Neural cell (in vitro differentiated cells): ENCODE measurements at regions not wholly inside any gene's neighbourhood (a gene's known extent, or its start where the extent isn't known, plus 50 kb on each side); places are given as distances from the start of the nearest gene placed in this dataset.
"Not testable (repeated sequence)": the region's sequence is repeated elsewhere in the genome, so short reads cannot be mapped to it uniquely, and the experiment has no call there.

Experiments used
- EZH2 ChIP-seq: fragments of 200-600, 300-800 bp; shearing (Covaris generic), sonication (generic); IDR thresholded peaks from 2 replicates; pipeline ENCODE4 v1.6.1; 2014; ENCODE audit warnings: antibody characterized with exemption, low read length, borderline replicate concordance, mild to moderate bottlenecking; ENCODE audit not compliant: insufficient read depth, poor library complexity, severe bottlenecking
- POLR2AphosphoS5 ChIP-seq: IDR thresholded peaks from 2 replicates; pipeline ENCODE4 v1.6.1; 2012
- TF ChIP-seq, protein P1 (sequence below): fragments of 450-650 bp; IDR thresholded peaks from 2 replicates; pipeline ENCODE4 v1.5.1; 2014; ENCODE audit warnings: antibody characterized with exemption, mild to moderate bottlenecking, moderate library complexity; ENCODE audit not compliant: poor library complexity, severe bottlenecking
- TF ChIP-seq, protein P2 (sequence below): IDR thresholded peaks from 2 replicates; pipeline ENCODE4 v1.6.1; 2012; ENCODE audit warnings: borderline replicate concordance

DNA sequence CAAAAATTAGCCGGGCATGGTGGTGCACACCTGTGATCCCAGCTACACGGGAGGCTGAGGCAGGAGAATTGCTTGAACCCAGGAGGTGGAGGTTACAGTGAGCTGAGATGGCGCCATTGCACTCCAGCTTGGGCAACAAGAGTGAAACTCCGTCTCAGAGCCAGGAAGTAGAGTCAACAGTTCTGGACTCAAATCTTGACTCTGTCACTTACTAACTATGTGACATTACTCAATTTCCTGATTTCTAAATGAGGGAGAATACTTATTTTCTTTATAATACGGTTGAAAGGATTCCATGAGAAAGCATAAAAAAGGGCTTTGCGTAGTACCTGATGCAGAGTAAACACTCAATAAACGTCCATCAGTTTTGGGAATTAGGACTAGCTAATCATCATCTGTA lies 350.7 kb downstream of the SHQ1 start:
- TF ChIP-seq, protein P1, sequence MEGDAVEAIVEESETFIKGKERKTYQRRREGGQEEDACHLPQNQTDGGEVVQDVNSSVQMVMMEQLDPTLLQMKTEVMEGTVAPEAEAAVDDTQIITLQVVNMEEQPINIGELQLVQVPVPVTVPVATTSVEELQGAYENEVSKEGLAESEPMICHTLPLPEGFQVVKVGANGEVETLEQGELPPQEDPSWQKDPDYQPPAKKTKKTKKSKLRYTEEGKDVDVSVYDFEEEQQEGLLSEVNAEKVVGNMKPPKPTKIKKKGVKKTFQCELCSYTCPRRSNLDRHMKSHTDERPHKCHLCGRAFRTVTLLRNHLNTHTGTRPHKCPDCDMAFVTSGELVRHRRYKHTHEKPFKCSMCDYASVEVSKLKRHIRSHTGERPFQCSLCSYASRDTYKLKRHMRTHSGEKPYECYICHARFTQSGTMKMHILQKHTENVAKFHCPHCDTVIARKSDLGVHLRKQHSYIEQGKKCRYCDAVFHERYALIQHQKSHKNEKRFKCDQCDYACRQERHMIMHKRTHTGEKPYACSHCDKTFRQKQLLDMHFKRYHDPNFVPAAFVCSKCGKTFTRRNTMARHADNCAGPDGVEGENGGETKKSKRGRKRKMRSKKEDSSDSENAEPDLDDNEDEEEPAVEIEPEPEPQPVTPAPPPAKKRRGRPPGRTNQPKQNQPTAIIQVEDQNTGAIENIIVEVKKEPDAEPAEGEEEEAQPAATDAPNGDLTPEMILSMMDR: not testable (repeated sequence)
- not testable (repeated sequence) for TF ChIP-seq EZH2, POLR2AphosphoS5
- TF ChIP-seq, protein P2, sequence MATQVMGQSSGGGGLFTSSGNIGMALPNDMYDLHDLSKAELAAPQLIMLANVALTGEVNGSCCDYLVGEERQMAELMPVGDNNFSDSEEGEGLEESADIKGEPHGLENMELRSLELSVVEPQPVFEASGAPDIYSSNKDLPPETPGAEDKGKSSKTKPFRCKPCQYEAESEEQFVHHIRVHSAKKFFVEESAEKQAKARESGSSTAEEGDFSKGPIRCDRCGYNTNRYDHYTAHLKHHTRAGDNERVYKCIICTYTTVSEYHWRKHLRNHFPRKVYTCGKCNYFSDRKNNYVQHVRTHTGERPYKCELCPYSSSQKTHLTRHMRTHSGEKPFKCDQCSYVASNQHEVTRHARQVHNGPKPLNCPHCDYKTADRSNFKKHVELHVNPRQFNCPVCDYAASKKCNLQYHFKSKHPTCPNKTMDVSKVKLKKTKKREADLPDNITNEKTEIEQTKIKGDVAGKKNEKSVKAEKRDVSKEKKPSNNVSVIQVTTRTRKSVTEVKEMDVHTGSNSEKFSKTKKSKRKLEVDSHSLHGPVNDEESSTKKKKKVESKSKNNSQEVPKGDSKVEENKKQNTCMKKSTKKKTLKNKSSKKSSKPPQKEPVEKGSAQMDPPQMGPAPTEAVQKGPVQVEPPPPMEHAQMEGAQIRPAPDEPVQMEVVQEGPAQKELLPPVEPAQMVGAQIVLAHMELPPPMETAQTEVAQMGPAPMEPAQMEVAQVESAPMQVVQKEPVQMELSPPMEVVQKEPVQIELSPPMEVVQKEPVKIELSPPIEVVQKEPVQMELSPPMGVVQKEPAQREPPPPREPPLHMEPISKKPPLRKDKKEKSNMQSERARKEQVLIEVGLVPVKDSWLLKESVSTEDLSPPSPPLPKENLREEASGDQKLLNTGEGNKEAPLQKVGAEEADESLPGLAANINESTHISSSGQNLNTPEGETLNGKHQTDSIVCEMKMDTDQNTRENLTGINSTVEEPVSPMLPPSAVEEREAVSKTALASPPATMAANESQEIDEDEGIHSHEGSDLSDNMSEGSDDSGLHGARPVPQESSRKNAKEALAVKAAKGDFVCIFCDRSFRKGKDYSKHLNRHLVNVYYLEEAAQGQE: not testable (repeated sequence)
